ENCODE measurements at regions not wholly inside any gene's neighbourhood (a gene's known extent, or its start where the extent isn't known, plus 50 kb on each side); places are given as distances from the start of the nearest gene placed in this dataset.

GRCh38 chr5:40412771-40413170 lies 266.9 kb upstream of the PTGER4 start:
- DNase-seq = no peak

GRCh38 chr5:40410964-40411635 lies 268.6 kb upstream of the PTGER4 start:
- no peak for DNase-seq

- DNase-seq = no peak
Observed at GRCh38 chr5:40410231-40410861, 269.4 kb upstream of the PTGER4 start.

- DNase-seq = no peak
Observed at GRCh38 chr5:40409601-40410000, 270.1 kb upstream of the PTGER4 start.

- DNase-seq = no peak
Observed at GRCh38 chr5:40406741-40407211, 272.9 kb upstream of the PTGER4 start.

GRCh38 chr5:40405996-40406740 lies 273.5 kb upstream of the PTGER4 start:
- no peak for DNase-seq

- no peak for DNase-seq
Observed at GRCh38 chr5:40405230-40405629, 274.5 kb upstream of the PTGER4 start.

GRCh38 chr5:40404613-40405012 lies 275.1 kb upstream of the PTGER4 start:
- no peak for DNase-seq

- no peak for DNase-seq
Observed at GRCh38 chr5:40402007-40402364, 277.7 kb upstream of the PTGER4 start.

GRCh38 chr5:40401284-40402006 lies 278.3 kb upstream of the PTGER4 start:
- no peak for DNase-seq

GRCh38 chr5:40400245-40400644 lies 279.5 kb upstream of the PTGER4 start:
- no peak for DNase-seq

GRCh38 chr5:40399349-40399748 lies 280.4 kb upstream of the PTGER4 start:
- no peak for DNase-seq

- no peak for DNase-seq
Observed at GRCh38 chr5:40397976-40398375, 281.7 kb upstream of the PTGER4 start.

- DNase-seq = no peak
Observed at GRCh38 chr5:40397091-40397490, 282.6 kb upstream of the PTGER4 start.

GRCh38 chr5:40396317-40396716 lies 283.4 kb upstream of the PTGER4 start:
- DNase-seq = no peak

- DNase-seq = no peak
Observed at GRCh38 chr5:40395251-40395650, 284.5 kb upstream of the PTGER4 start.

GRCh38 chr5:40394698-40395097 lies 285.0 kb upstream of the PTGER4 start:
- DNase-seq = no peak

GRCh38 chr5:40391642-40392041 lies 288.1 kb upstream of the PTGER4 start:
- no peak for DNase-seq

GRCh38 chr5:40390281-40391149 lies 289.2 kb upstream of the PTGER4 start:
- no peak for DNase-seq

- DNase-seq = no peak
Observed at GRCh38 chr5:40389591-40389990, 290.1 kb upstream of the PTGER4 start.

- DNase-seq = no peak
Observed at GRCh38 chr5:40386289-40386688, 293.4 kb upstream of the PTGER4 start.

- DNase-seq = no peak
Observed at GRCh38 chr5:40385544-40385943, 294.2 kb upstream of the PTGER4 start.

Data from NCI-H446 (cell line).